IMR-90 (cell line): ENCODE measurements at regions not wholly inside any gene's neighbourhood (a gene's known extent, or its start where the extent isn't known, plus 50 kb on each side); places are given as distances from the start of the nearest gene placed in this dataset.

ENCODE experiments used
- ATAC-seq: fragments of 200-7000 bp; cut with Tn5 transposase; 2 replicates; pipeline ENCODE4 v1.9.1; 2020; ENCODE audit warnings: low read depth, mild to moderate bottlenecking, moderate library complexity
- BruUV-seq: library from RNA; stranded (reverse); fragments of 400-500 nt; replicated peaks from 2 replicates; lab custom pipeline; 2021; lab: Mats Ljungman, UMichigan
- CTCF ChIA-PET: fragments of 300-600 bp; formaldehyde crosslinking; extraction: SDS; loops from one replicate; lab custom pipeline; 2021; ENCODE audit warnings: antibody characterized with exemption; lab: Yijun Ruan, JAX
- POLR2A ChIA-PET: fragments of 300-600 bp; sonication (Branson Sonifier 250); formaldehyde crosslinking; loops from one replicate; lab custom pipeline; 2022; ENCODE audit warnings: antibody characterized with exemption; ENCODE audit not compliant: unreplicated experiment; lab: Charles Lee
- DNase-seq: peaks from one replicate; pipeline ENCODE4 v3.0.0; 2013
- H2AFZ ChIP-seq: replicated peaks from 2 replicates; pipeline ENCODE3; 2013; ENCODE audit warnings: low read length, mild to moderate bottlenecking; ENCODE audit not compliant: poor library complexity
- H2AK5ac ChIP-seq: 2 replicates; pipeline ENCODE4 v1.6.1; 2013; ENCODE audit warnings: low read depth, low read length, inconsistent platforms
- H2AK9ac ChIP-seq: replicated peaks from 2 replicates; pipeline ENCODE3; 2013; ENCODE audit warnings: mild to moderate bottlenecking, low read depth, low read length, moderate library complexity; ENCODE audit not compliant: poor library complexity
- H2BK120ac ChIP-seq: 2 replicates; pipeline ENCODE4 v1.6.1; 2013; ENCODE audit warnings: low read depth, low read length, inconsistent platforms
- H2BK15ac ChIP-seq: 3 replicates; pipeline ENCODE4 v1.6.1; 2013; ENCODE audit warnings: low read depth, low read length, inconsistent platforms
- H2BK20ac ChIP-seq: 2 replicates; pipeline ENCODE4 v1.6.1; 2013; ENCODE audit warnings: low read depth, mild to moderate bottlenecking, inconsistent platforms, low read length, moderate library complexity
- H2BK5ac ChIP-seq: 2 replicates; pipeline ENCODE4 v1.6.1; 2013; ENCODE audit warnings: mild to moderate bottlenecking, low read depth, low read length, inconsistent platforms; ENCODE audit not compliant: poor library complexity, severe bottlenecking
- H3K14ac ChIP-seq: replicated peaks from 2 replicates; pipeline ENCODE4 v1.6.1; 2013; ENCODE audit warnings: low read depth, low read length, inconsistent platforms
- H3K18ac ChIP-seq: 2 replicates; pipeline ENCODE4 v1.6.1; 2013; ENCODE audit warnings: low read depth, low read length, control low read depth
- H3K23ac ChIP-seq: 2 replicates; pipeline ENCODE4 v1.6.1; 2013; ENCODE audit warnings: low read depth, low read length, inconsistent platforms
- H3K27ac ChIP-seq: 2 replicates; pipeline ENCODE4 v1.5.1; 2013; ENCODE audit warnings: mild to moderate bottlenecking, control low read depth, low read length; ENCODE audit not compliant: insufficient read depth
- H3K27me3 ChIP-seq: 2 replicates; pipeline ENCODE4 v1.6.1; 2013; ENCODE audit warnings: low read length; ENCODE audit not compliant: control insufficient read depth, insufficient read depth
- H3K36me3 ChIP-seq: 2 replicates; pipeline ENCODE4 v1.6.1; 2013; ENCODE audit warnings: low read length, mixed read lengths; ENCODE audit not compliant: control insufficient read depth, insufficient read depth
- H3K4ac ChIP-seq: 2 replicates; pipeline ENCODE4 v1.6.1; 2013; ENCODE audit warnings: low read depth, low read length, inconsistent platforms
- H3K4me1 ChIP-seq: 2 replicates; pipeline ENCODE4 v1.6.1; 2013; ENCODE audit warnings: low read length, mixed read lengths; ENCODE audit not compliant: control insufficient read depth, insufficient read depth
- H3K4me2 ChIP-seq: 2 replicates; pipeline ENCODE4 v1.6.1; 2013; ENCODE audit warnings: low read depth, mild to moderate bottlenecking, control low read depth, low read length, moderate library complexity
- H3K4me3 ChIP-seq: 2 replicates; pipeline ENCODE4 v1.5.1; 2013; ENCODE audit warnings: low read depth, mild to moderate bottlenecking, control low read depth, low read length, moderate library complexity; ENCODE audit not compliant: insufficient read depth
- H3K56ac ChIP-seq: 2 replicates; pipeline ENCODE4 v1.6.1; 2013; ENCODE audit warnings: low read length, inconsistent platforms; ENCODE audit not compliant: insufficient read depth; ENCODE audit errors: extremely low read depth
- H3K79me1 ChIP-seq, 2 experiments: 2 replicates each; pipeline ENCODE4 v1.6.1; 2013; ENCODE audit warnings: low read length in 2 of 2, inconsistent platforms in 1 of 2, low read depth in 1 of 2
- H3K9ac ChIP-seq: 2 replicates; pipeline ENCODE4 v1.6.1; 2013; ENCODE audit warnings: low read depth, low read length, control low read depth
- H3K9me1 ChIP-seq: 2 replicates; pipeline ENCODE4 v1.6.1; 2013; ENCODE audit warnings: low read length, inconsistent platforms; ENCODE audit not compliant: insufficient read depth
- H3K9me3 ChIP-seq: 2 replicates; pipeline ENCODE4 v1.6.1; 2013; ENCODE audit warnings: low read length; ENCODE audit not compliant: control insufficient read depth, insufficient read depth
- H4K20me1 ChIP-seq: 2 replicates; pipeline ENCODE4 v1.6.1; 2013; ENCODE audit warnings: low read length, inconsistent platforms; ENCODE audit not compliant: insufficient read depth
- H4K5ac ChIP-seq: 2 replicates; pipeline ENCODE4 v1.6.1; 2013; ENCODE audit warnings: mild to moderate bottlenecking, low read depth, low read length, control low read depth
- H4K8ac ChIP-seq, 2 experiments: 2 replicates each; pipeline ENCODE4 v1.6.1; 2013; ENCODE audit warnings: low read depth in 2 of 2, low read length in 2 of 2, control low read depth in 1 of 2, inconsistent platforms in 1 of 2
- H4K91ac ChIP-seq: 2 replicates; pipeline ENCODE4 v1.6.1; 2013; ENCODE audit warnings: low read depth, low read length, inconsistent platforms; ENCODE audit not compliant: insufficient read depth
- BHLHE40 ChIP-seq: fragments of 150-350 bp; IDR thresholded peaks from 2 replicates; pipeline ENCODE4 v1.6.1; 2016; ENCODE audit warnings: mild to moderate bottlenecking, low read depth, low read length
- CEBPB ChIP-seq: IDR thresholded peaks from 2 replicates; pipeline ENCODE4 v1.6.1; 2012; ENCODE audit warnings: low read depth, low read length, improper control_type of control experiment
- CHD1 ChIP-seq: IDR thresholded peaks from 2 replicates; pipeline ENCODE4 v1.6.1; 2012; ENCODE audit warnings: low read depth, low read length, improper control_type of control experiment
- FOS ChIP-seq: fragments of 150-350 bp; IDR thresholded peaks from 2 replicates; pipeline ENCODE4 v1.6.1; 2016; ENCODE audit warnings: low read depth, low read length
- MAFK ChIP-seq: IDR thresholded peaks from 2 replicates; pipeline ENCODE4 v1.6.1; 2012; ENCODE audit warnings: low read depth, low read length, improper control_type of control experiment
- MAZ ChIP-seq: IDR thresholded peaks from 2 replicates; pipeline ENCODE4 v1.6.1; 2012; ENCODE audit warnings: low read depth, mild to moderate bottlenecking, low read length, improper control_type of control experiment, moderate library complexity, borderline replicate concordance
- MXI1 ChIP-seq: IDR thresholded peaks from 2 replicates; pipeline ENCODE4 v1.6.1; 2012; ENCODE audit warnings: low read depth, mild to moderate bottlenecking, low read length, moderate library complexity, borderline replicate concordance
- POLR2A ChIP-seq: IDR thresholded peaks from 2 replicates; pipeline ENCODE4 v1.6.1; 2012; ENCODE audit warnings: mild to moderate bottlenecking, low read depth, low read length
- RAD21 ChIP-seq: IDR thresholded peaks from 2 replicates; pipeline ENCODE4 v1.6.1; 2012; ENCODE audit warnings: low read length, improper control_type of control experiment
- RCOR1 ChIP-seq: IDR thresholded peaks from 2 replicates; pipeline ENCODE4 v1.6.1; 2012; ENCODE audit warnings: mild to moderate bottlenecking, low read length, improper control_type of control experiment; ENCODE audit not compliant: insufficient replicate concordance
- RFX5 ChIP-seq: IDR thresholded peaks from 2 replicates; pipeline ENCODE4 v1.8.0; 2012; ENCODE audit warnings: low read depth, mild to moderate bottlenecking, low read length, moderate library complexity
- SMC3 ChIP-seq: fragments of 150-350 bp; IDR thresholded peaks from 2 replicates; pipeline ENCODE4 v1.6.1; 2016; ENCODE audit warnings: low read depth, mild to moderate bottlenecking, antibody characterized with exemption, low read length, moderate library complexity
- WGBS, 2 experiments: methylation state at CpG; one replicate each; pipeline versions ENCODE4 v1.1.5 to v1.1.7; 2013; ENCODE audit warnings: missing lambda C conversion rate in 2 of 2; ENCODE audit not compliant: insufficient read length in 1 of 2; ENCODE audit errors: extremely low coverage in 2 of 2; 5-methylcytosine and 5-hydroxymethylcytosine counted together
- dilution Hi-C: fragments of 300-500 bp; cut with HindIII; formaldehyde crosslinking; loops from one replicate; pipeline ENCODE4 v1.14.3; 2018; ENCODE audit warnings: low sequenced_read_pairs; ENCODE audit not compliant: unreplicated experiment
- in situ Hi-C: fragments of 300-500 bp; cut with MboI; formaldehyde crosslinking; loops from 3 replicates; pipeline ENCODE4 v1.14.3; 2019; ENCODE audit warnings: low sequenced_read_pairs, inconsistent platforms, mixed read lengths
- intact Hi-C: fragments of 100-400 bp; cut with micrococcal nuclease; formaldehyde crosslinking; loops from 2 replicates; pipeline ENCODE4 v1.10.0; 2022
- TF ChIP-seq, protein P1 (sequence below): fragments of 150-350 bp; IDR thresholded peaks from 2 replicates; pipeline ENCODE4 v1.6.1; 2016; ENCODE audit warnings: low read depth, mild to moderate bottlenecking, low read length, moderate library complexity, borderline replicate concordance
- TF ChIP-seq, protein P2 (sequence below): fragments of 150-350 bp; IDR thresholded peaks from 2 replicates; pipeline ENCODE4 v1.6.1; 2017; ENCODE audit warnings: mild to moderate bottlenecking, antibody characterized with exemption, low read length, low read depth

DNA sequence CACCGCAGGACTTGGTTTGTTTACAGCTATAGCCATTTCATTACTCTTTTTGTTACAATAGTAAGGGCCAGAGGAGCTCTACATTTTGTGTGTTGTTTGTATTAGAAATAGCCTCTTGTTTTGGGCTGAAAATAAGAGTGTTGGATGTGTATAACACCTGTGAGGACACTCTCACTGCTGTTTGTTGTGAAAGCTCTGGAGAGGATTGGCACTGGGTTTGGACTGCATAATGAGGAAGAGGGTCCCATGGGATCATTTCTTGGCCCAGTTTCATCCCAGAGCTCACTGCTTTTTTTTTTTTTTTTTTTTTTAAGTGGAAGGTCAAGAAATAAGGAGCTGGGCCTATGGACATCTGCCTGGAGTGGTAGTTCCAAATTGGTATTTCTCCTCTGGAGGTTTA, 61.6 kb upstream of the KIAA0040 start:
- Histone ChIP-seq H2AFZ (no peak overlapping the region), H3K23ac (no peak overlapping the region), H3K4me2 (no peak overlapping the region), H3K9me1 (no peaks in the 10 kb centered on the region), H4K5ac (no peak overlapping the region), H4K91ac (no peak overlapping the region), H3K56ac (no peak overlapping the region), H2BK15ac (no peak overlapping the region), H3K18ac (no peak overlapping the region), H3K27ac (no peak overlapping the region), H3K4ac (no peak overlapping the region), H2BK120ac (no peak overlapping the region), H2AK9ac (no peak overlapping the region), H3K4me1 (no peaks in the 10 kb centered on the region), H3K9me3 (no peaks in the 10 kb centered on the region; the same call in 1 of the 2 replicates), H2BK5ac (no peak overlapping the region), H2BK20ac (no peak overlapping the region), H3K27me3 (no peaks in the 10 kb centered on the region), H2AK5ac (no peak overlapping the region), H4K20me1 (no peaks in the 10 kb centered on the region), H3K14ac (no peak overlapping the region), H3K79me1 (no peaks in the 10 kb centered on the region), H3K4me3 (no peak overlapping the region), H3K9ac (no peak overlapping the region), H3K36me3 (no peaks in the 10 kb centered on the region), H4K8ac (no peak overlapping the region)
- TF ChIP-seq FOS (no peak), SMC3 (no peak), MXI1 (no peak), RCOR1 (no peak), CEBPB (no peak), RFX5 (no peak), MAZ (no peak), RAD21 (no peak), CHD1 (no peak), MAFK (no peak), POLR2A (no peak), BHLHE40 (no peak)
- TF ChIP-seq, protein P1, sequence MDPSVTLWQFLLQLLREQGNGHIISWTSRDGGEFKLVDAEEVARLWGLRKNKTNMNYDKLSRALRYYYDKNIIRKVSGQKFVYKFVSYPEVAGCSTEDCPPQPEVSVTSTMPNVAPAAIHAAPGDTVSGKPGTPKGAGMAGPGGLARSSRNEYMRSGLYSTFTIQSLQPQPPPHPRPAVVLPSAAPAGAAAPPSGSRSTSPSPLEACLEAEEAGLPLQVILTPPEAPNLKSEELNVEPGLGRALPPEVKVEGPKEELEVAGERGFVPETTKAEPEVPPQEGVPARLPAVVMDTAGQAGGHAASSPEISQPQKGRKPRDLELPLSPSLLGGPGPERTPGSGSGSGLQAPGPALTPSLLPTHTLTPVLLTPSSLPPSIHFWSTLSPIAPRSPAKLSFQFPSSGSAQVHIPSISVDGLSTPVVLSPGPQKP = no peak
- TF ChIP-seq, protein P2, sequence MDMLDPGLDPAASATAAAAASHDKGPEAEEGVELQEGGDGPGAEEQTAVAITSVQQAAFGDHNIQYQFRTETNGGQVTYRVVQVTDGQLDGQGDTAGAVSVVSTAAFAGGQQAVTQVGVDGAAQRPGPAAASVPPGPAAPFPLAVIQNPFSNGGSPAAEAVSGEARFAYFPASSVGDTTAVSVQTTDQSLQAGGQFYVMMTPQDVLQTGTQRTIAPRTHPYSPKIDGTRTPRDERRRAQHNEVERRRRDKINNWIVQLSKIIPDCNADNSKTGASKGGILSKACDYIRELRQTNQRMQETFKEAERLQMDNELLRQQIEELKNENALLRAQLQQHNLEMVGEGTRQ = no peak
- no CpG with 5 or more reads among the region's 1 CpG for WGBS, 2 experiments
- in situ Hi-C loops (no loop called here), dilution Hi-C loops (no loop called here), intact Hi-C loops (no loop called here)
- ATAC-seq (no peak), DNase-seq (no peak)
- BruUV-seq = no TSS peak
- POLR2A ChIA-PET = interaction anchor here (0.6 kb wide), 1 partner anchor 373 kb away, joined by 3 read pairs; no protein-coding TSS in a partner anchor
- CTCF ChIA-PET = no interaction called here
